ENCODE measurements at regions not wholly inside any gene's neighbourhood (a gene's known extent, or its start where the extent isn't known, plus 50 kb on each side); places are given as distances from the start of the nearest gene placed in this dataset.

DNA sequence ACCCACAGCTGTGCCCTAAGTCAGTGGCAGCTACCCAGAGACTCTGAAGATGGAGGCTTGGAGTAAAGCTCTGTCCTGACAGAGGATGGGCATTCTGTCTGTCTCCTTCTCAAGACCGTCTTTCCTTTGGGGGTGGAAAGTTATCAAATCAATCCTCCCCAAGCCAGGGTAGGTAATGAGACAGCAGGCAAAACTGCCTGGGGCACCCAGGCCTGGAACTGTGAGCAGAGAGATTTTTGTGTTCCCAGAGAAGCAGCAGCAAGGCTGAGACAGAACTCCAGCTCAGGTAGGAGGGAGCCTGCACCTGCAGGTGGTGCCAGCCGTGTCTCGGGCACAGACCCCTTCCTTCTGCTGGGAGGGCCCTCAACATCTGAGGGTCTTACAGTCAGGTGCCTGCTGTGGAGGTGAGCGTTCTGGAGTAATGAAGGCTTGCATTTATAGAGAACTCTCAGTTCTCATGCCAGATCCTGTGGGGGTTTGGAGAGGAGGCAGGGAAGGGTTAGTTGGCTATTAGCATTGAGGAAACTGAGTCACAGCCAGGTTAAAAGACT, 95.6 kb downstream of the RIPK4 start:
- DNase-seq = no peak

DNA sequence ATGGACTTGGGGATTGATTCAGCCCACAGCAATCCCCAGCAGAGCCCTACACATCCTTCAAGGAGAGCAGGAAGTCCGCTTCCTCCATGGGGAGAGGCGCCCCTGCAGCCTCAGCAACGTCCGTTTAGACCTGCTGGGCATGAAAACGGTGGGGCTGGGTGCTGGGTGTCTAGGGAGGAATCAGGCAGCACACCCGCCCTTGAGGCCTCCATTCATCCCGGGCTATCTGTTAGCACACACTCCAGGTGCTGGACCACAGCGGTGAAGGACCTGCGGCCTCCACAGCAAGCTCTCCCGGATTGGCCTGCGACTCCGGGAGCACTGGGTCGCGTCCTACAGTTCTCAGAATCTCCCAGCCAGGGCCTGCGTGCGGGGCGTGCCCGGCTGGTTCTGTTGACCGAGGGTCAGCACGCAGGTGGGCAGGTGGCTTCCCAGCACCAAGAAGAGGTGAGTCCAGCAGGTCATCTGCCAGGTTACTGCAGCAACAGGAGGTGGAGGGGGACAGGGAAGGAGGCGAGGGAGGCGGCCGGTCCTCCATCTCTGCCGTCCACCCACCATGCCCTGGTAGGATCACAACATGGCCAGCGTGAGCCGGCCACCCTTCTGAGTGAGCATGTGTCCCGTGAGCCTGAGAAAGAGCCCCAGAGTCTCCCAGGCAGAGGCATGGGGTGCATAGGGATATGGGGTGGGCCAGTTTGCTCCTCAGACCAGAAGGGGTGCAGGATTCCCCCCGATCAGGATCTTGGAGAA, 96.6 kb downstream of the RIPK4 start:
- DNase-seq = no peak

DNA sequence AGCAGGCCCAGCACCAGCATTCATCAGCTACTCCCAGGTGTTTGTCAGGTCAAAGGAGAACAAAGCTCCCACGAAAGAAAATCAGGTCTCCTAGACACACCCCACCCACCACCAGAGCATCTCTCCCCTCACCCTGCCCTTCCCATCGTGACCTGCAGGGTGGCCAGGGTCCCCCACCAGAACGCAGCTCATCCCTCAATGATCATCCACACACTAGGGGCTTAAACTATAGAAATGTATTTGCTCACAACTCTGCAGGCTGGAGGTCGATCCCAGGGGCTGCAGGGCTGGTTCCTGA, 97.4 kb downstream of the RIPK4 start:
- DNase-seq = no peak

DNA sequence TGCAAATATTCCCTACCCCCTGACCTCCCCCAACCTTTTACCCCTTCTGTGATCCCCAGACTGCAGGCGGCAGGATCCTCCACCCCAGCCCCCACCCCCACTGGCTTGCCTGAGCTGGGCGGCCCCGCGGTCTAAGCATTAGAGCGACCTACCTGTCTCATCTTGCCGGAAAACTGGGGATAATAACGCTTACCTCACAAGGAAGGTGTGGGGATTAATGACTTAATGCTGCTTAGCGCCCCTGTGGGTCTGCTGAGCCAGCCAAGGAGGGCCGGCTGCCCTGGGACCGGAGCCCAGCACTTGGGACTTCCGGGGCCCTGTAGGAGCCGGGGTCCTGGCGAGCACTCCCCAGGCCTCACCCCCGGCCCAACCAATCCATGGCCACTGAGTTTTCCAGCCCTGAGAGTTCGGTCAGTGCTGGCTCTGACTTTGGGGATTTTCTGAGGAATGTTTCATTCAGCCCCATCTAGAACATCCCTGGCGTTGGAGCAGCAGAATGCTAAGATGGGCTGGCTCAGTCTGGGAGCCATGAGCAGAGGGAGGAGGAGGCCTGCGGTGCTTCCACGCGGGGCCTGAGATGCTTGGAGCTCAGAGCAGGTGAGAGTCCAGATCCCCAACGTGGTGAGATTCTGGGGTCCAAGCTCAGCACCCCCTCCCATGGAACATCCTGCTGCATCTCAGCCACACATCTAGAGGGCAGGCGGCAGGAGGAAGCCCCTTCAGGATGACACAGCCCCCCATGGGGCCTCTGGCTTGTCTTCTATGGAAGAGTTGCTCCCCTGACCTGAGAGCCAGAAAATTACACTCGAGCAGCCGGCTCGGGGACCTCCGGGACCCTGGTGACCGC, 97.9 kb downstream of the RIPK4 start:
- DNase-seq = no peak

DNA sequence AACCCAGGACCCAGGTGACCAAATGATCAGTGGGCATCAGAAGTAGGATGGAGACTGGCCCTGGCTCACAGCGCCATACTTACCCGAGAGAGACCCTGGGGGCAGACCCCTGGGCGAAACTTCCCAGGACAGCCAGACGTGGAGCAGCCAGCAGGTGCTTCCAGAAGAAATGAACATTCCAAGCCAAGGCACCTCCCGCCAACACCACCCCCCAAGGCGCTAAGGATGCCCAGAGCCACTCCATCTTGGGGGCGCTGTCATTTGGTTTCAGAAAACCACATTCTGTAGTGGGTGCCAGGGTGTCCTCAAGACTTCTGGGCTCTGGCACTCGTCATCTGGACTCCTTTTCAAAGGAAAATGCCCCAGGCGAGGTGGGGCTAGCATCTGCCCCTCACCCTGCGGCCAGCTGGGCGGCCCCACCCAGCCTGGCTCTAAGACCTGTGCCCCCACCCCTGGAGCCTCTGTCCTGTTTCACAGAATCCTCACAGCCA, 98.8 kb downstream of the RIPK4 start:
- DNase-seq = no peak

- DNase-seq = no peak
Measured at GRCh38 chr21:41667136-41667535, 99.7 kb downstream of the RIPK4 start.

DNA sequence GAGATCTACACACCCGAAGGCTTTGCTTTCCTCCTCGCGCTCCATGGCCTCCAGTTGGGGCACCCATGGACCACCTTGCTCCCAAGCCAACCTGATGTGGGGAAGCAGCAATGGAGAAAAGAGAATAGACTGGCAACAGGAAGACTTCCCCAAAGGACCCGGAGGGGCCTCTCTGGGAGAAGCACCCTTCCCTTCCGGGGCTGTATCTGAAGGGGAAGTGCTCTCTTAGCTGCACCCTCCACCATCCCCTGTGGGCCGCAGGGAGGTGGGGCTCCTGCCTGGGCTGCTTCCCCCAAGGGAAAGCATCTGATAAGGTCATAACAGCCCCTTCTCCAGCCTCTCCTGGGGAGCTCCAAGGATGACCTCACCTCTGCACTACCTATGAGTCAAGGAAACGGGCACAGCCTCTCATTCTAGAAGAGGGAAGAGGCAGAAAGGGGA, 100.2 kb downstream of the RIPK4 start:
- no peak for DNase-seq

GRCh38 chr21:41665766-41666595, 100.9 kb downstream of the RIPK4 start:
- no peak for DNase-seq

- no peak for DNase-seq
Measured at GRCh38 chr21:41664881-41665765, 101.7 kb downstream of the RIPK4 start.

DNA sequence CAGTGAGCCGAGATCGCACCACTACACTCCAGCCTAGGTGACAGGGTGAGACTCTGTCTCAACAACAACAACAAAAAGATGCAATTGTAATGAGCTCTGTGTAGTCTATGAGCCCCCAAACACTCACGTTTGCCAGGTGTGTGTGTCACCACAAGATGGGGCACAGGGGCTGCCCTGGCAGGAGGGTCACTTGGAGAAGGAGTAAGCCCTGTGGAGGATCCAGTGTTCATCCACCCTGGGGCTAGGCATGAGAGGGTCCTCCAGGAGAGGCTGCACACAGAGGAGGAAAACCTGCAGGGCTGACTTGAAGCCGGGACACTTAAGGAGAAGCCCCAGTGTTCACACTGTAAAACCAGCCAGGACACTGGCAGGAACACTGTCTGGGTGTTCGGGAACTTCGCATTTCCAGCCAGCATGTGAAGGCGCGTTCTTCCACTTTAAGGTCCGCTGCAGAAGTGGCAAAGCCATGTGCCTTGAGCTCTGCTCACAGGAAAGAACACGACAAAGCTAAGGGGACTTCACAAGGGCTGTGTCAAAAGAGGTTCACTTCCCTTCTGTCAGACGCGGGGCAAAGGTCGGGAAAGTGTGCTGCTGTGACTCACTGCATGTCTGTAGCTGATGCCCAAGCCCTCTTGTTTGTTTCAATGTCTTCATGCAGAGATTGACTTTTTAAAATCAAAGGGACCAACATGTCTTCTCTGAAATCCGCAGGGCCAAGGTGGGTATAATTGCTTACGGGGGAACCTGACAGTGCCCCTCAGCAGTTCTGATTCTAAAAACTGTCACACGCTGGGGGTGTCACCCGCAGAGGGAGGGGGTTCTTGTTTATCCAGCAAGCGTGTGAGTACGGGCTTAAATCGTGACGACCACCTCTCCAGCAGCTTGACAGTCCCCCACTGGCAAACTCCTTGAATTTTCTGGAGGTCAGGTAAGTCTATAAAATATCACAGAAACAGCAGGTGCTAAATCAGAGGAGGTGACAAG, 102.8 kb downstream of the RIPK4 start:
- no peak for DNase-seq

GRCh38 chr21:41662761-41663160, 104.1 kb downstream of the RIPK4 start:
- no peak for DNase-seq

DNA sequence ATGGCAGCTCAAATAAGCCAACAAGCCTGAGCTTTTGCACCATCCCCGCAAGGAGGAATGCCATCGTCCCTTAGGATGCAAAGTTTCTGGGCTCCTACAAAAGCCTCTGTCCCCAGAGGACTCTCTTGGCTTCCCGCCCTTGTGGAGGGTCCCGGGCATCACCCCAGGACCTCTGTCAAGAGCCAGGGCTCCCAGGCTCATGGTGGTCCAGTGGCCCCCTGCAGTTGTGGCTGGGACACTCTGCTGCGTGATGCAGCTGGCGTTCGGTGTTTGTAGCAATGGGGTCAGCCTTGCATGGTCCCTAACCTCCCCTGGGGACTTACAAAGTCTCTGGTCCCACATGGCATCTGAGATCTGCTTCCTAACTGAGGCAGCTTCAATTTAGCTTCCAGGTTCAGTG, 104.7 kb downstream of the RIPK4 start:
- DNase-seq = no peak

DNA sequence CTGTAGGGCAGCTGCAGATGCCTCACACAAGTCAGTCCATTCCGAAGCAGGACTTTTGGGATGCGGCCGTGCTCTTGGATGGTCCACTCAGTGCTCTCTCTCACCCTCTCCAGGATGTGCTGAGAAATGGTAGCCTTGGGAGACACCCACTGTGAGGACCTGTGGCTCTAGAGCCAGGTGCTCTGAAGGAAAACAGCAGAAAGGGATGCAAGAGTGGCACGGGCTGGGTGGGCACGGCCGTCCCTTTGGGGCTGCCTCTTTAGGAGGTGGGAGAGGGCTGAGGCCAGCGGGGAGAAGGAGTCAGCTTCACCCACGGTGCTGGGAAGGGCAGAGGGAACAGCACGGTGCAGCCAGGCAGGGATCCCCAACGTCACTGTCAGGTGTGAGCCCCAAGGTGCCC, 106.1 kb downstream of the RIPK4 start:
- DNase-seq = no peak

GRCh38 chr21:41659791-41660560, 106.9 kb downstream of the RIPK4 start:
- no peak for DNase-seq

- no peak for DNase-seq
Measured at GRCh38 chr21:41656946-41657525, 109.8 kb downstream of the RIPK4 start.

DNA sequence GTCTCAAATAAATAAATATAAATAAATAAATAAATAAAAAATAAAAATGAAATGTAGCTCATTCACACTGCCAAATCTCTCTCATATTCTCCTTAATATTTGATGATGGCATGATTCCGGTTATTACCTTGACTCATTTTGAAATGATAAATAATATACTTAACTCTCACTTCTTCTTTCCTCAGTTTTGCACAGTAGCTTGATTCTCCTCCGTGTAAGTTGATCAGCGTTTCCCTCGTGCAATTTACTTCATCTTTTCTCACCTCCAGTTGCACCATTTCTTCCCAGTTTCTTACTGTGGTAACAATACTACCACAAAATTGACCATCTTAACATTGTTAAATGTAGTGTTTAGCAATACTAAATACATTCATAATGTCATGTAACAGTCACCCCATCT, 111.6 kb downstream of the RIPK4 start:
- no peak for DNase-seq

DNA sequence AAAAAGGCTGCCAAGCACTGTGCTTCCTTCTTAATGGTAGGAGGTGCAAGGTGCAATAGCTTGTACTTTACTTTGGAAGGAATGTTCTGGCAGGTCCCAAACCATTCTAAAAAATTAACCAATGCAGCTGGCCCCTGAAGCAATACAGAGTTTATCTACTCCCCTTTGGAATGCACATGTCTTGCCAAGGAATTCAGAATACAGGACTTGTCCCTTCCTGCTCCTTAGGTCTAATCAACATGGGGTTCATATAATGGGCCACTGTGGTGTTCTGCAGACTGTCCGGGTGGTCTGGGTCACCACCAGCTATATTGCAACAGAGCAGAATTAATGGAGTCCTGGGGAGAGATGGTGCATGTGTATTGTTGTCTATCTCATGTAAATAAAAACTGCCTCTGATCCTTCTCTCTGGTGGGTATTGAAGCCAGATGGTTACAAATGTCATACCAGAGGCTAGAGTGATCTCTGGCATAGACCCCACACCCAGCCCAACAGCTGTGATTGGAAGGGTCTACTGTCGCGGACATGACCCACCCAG, 112.8 kb downstream of the RIPK4 start:
- no peak for DNase-seq

DNA sequence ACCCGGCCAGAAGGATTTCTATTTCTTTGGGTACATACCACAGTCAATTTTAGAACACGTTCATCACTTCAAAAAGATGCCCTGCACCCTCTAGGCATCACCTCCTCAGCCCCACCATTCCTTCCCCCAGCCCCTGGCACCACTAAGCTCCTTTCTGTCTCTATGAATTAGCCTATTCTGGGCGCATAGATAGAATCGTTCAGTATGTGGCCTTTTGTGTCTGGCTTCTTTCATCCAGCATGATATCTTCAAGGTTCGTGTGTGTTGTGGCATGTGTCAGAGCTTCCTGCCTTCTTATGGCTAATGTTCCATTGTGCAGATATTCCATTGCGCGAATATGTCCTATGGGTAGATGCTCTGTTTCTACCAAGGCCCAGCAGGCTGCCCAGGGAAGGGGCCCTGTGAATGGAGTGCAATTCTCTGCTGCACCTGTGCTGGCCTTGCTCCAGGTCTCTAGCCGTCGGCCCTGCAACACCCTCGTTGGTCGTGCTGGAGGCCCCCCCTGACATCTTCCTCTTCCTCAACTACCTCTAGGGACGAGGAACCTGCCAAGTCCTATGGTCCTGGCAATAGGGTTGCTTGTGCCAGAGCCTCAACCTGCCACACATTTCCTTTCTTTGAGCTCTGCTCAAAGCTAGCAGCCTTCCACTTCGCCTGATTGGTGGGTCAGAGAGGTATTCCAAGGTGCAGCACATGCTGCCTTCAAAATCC, 113.5 kb downstream of the RIPK4 start:
- no peak for DNase-seq

- DNase-seq = no peak
Measured at GRCh38 chr21:41651830-41652229, 115.0 kb downstream of the RIPK4 start.

Measured in DMS153 (cell line).